Esophagus muscularis mucosa (tissue), 2 donors: ENCODE measurements at regions not wholly inside any gene's neighbourhood (a gene's known extent, or its start where the extent isn't known, plus 50 kb on each side); places are given as distances from the start of the nearest gene placed in this dataset.

Experiments used
- EP300 ChIP-seq: sonication (generic); formaldehyde crosslinking; IDR thresholded peaks from one replicate; pipeline ENCODE4 v1.6.1; 2017; ENCODE audit warnings: antibody characterized with exemption
- POLR2A ChIP-seq: fragments of 450-650 bp; IDR thresholded peaks from one replicate; pipeline ENCODE4 v1.6.1; 2017; ENCODE audit warnings: antibody characterized with exemption, moderate library complexity, mild to moderate bottlenecking, low read depth

DNA sequence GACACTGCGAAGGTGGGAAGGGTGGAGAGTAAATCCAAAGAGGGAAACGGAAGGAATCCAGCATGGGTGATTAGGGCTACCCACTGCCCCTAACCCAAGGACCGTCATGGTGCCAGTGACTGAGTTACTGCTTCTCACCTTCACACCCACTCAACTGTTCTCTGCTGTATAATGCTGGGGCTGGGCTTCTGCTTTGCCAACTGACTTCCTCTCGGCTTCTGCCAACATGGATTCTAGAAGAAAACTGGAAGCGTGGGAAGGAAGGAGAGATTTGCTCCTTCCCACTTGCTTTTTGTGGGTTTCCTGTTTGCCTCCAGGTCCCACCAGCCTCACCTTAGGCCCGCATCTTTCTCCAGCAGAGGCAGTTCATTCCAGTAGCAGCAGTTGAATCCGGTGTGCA is 153.5 kb upstream of the RAI14 start:
- TF ChIP-seq POLR2A (no peak), EP300 (no peak)
